B cell (primary cell): ENCODE measurements at regions not wholly inside any gene's neighbourhood (a gene's known extent, or its start where the extent isn't known, plus 50 kb on each side); places are given as distances from the start of the nearest gene placed in this dataset.

ENCODE experiments used
- ATAC-seq: fragments of 200-7000 bp; cut with Tn5 transposase; one replicate; pipeline ENCODE4 v1.10.0; 2021; ENCODE audit warnings: low read depth, mild to moderate bottlenecking, moderate number of reproducible peaks, moderate library complexity
- CTCF ChIA-PET: fragments of 350-600 bp; sonication (Branson Sonifier 250); formaldehyde crosslinking; loops from one replicate; lab custom pipeline; 2021; ENCODE audit warnings: antibody characterized with exemption, inconsistent platforms; lab: Charles Lee
- POLR2A ChIA-PET: fragments of 350-600 bp; sonication (Branson Sonifier 250); formaldehyde crosslinking; loops from one replicate; lab custom pipeline; 2021; ENCODE audit warnings: antibody characterized with exemption; lab: Charles Lee
- DNase-seq: peaks from one replicate; pipeline ENCODE4 v3.0.0; 2013
- H2AFZ ChIP-seq: 2 replicates; pipeline ENCODE4 v1.6.1; 2012; ENCODE audit warnings: mild to moderate bottlenecking, low read depth, low read length; ENCODE audit not compliant: insufficient read depth, poor library complexity, severe bottlenecking
- H3K27ac ChIP-seq, 2 donors: 1 replicate in 1 of 2; 2 replicates in 1 of 2; pipeline ENCODE4 v1.5.1; 2012 to 2013; ENCODE audit warnings: low read length in 2 of 2, mild to moderate bottlenecking in 2 of 2, moderate library complexity in 1 of 2
- H3K27me3 ChIP-seq, 4 experiments: fragments of 200-600 bp in 1 of 4; sonication (generic) in 1 of 4; replicated peaks in 1 of 4; 1 replicate in 2 of 4; 2 replicates in 2 of 4; pipeline versions ENCODE4 v1.6.1 to v1.7.0; 2013 to 2016; ENCODE audit warnings: low read length in 3 of 4, mild to moderate bottlenecking in 2 of 4, mixed read lengths in 1 of 4, moderate library complexity in 1 of 4; ENCODE audit not compliant: insufficient read depth in 4 of 4, control insufficient read depth in 3 of 4; ENCODE audit errors: control extremely low read depth in 1 of 4
- H3K36me3 ChIP-seq, 2 experiments: replicated peaks in 1 of 2; 1 replicate in 1 of 2; 2 replicates in 1 of 2; pipeline versions ENCODE4 v1.6.1 to v1.7.1; 2013; ENCODE audit warnings: low read length in 1 of 2; ENCODE audit not compliant: insufficient read depth in 2 of 2, control insufficient read depth in 1 of 2; ENCODE audit errors: control extremely low read depth in 1 of 2, extremely low read depth in 1 of 2
- H3K4me1 ChIP-seq, 2 donors: fragments of 200-600 bp in 1 of 2; sonication (generic) in 1 of 2; 1 replicate in 1 of 2; 2 replicates in 1 of 2; pipeline versions ENCODE4 v1.5.1 to v1.6.1; 2013 to 2017; ENCODE audit warnings: low read length in 2 of 2; ENCODE audit not compliant: control insufficient read depth in 2 of 2, insufficient read depth in 2 of 2
- H3K4me2 ChIP-seq: replicated peaks from 2 replicates; pipeline ENCODE3; 2012; ENCODE audit warnings: mild to moderate bottlenecking, low read depth, low read length; ENCODE audit not compliant: poor library complexity, severe bottlenecking
- H3K4me3 ChIP-seq, 5 experiments: fragments of 200-600 bp in 1 of 5; sonication (generic) in 1 of 5; 1 replicate in 3 of 5; 2 replicates in 2 of 5; pipeline versions ENCODE4 v1.5.1 to v1.7.0; 2011 to 2016; ENCODE audit warnings: low read length in 4 of 5, mild to moderate bottlenecking in 4 of 5, low read depth in 2 of 5, control low read depth in 1 of 5, moderate library complexity in 1 of 5; ENCODE audit not compliant: insufficient read depth in 1 of 5; ENCODE audit errors: control extremely low read depth in 1 of 5, extremely low read depth in 1 of 5
- H3K79me2 ChIP-seq: fragments of 200-600 bp; sonication (generic); one replicate; pipeline ENCODE4 v1.6.0; 2016; ENCODE audit warnings: low read length; ENCODE audit not compliant: control insufficient read depth, insufficient read depth
- H3K9ac ChIP-seq: fragments of 200-600 bp; sonication (generic); 2 replicates; pipeline ENCODE4 v1.6.1; 2017; ENCODE audit warnings: mild to moderate bottlenecking, low read length, moderate library complexity
- H3K9me3 ChIP-seq, 3 donors: one replicate each; pipeline versions ENCODE4 v1.6.1 to v1.7.1; 2013; ENCODE audit warnings: low read length in 2 of 3; ENCODE audit not compliant: control insufficient read depth in 2 of 3, insufficient read depth in 1 of 3; ENCODE audit errors: control extremely low read depth in 1 of 3
- H4K20me1 ChIP-seq: 2 replicates; pipeline ENCODE4 v1.6.0; 2012; ENCODE audit warnings: mild to moderate bottlenecking, low read length; ENCODE audit not compliant: insufficient read depth, control insufficient read depth, poor library complexity, severe bottlenecking
- H3K27ac Mint-ChIP-seq: one replicate; pipeline ENCODE4 v1.8.0; 2021; ENCODE audit warnings: mixed read lengths
- H3K27me3 Mint-ChIP-seq: one replicate; pipeline ENCODE4 v1.8.0; 2021; ENCODE audit warnings: mixed read lengths
- H3K4me1 Mint-ChIP-seq: one replicate; pipeline ENCODE4 v1.8.0; 2021; ENCODE audit warnings: mixed read lengths
- H3K4me3 Mint-ChIP-seq: one replicate; pipeline ENCODE4 v1.8.0; 2021; ENCODE audit warnings: mixed read lengths
- H3K9me3 Mint-ChIP-seq: one replicate; pipeline ENCODE4 v1.8.0; 2022; ENCODE audit warnings: mixed read lengths; ENCODE audit not compliant: insufficient read depth
- CTCF ChIP-seq: fragments of 200-600 bp; IDR thresholded peaks from one replicate; pipeline ENCODE4 v1.8.0; 2022; ENCODE audit warnings: antibody characterized with exemption, mild to moderate bottlenecking
- EZH2 ChIP-seq: IDR thresholded peaks from 2 replicates; pipeline ENCODE4 v1.6.1; 2012; ENCODE audit warnings: borderline replicate concordance, low read depth, mild to moderate bottlenecking, moderate library complexity, low read length; ENCODE audit not compliant: insufficient read depth, poor library complexity, severe bottlenecking
- WGBS: methylation state at CpG from one replicate; pipeline ENCODE4 v1.1.5; 2013; ENCODE audit warnings: missing lambda C conversion rate; ENCODE audit not compliant: insufficient coverage; 5-methylcytosine and 5-hydroxymethylcytosine counted together
- intact Hi-C: fragments of 100-400 bp; cut with micrococcal nuclease; formaldehyde crosslinking; loops from one replicate; pipeline ENCODE4 v1.10.0; 2022

GRCh38 chr2:157932480-157933159 lies 56.5 kb upstream of the ACVR1 start:
- Histone ChIP-seq H3K36me3 (no peaks in the 10 kb centered on the region), H2AFZ (no peak overlapping the region), H3K9me3 (no peaks in the 10 kb centered on the region), H3K4me1 (no peaks in the 10 kb centered on the region), H3K79me2 (no peaks in the 10 kb centered on the region), H3K27ac (no peak overlapping the region), H3K4me2 (no peak overlapping the region), H3K27me3 (no peaks in the 10 kb centered on the region), H4K20me1 (no peaks in the 10 kb centered on the region), H3K4me3 (no peak overlapping the region), H3K9ac (no peak overlapping the region)
- CTCF ChIA-PET: no interaction called here
- H3K27me3 Mint-ChIP-seq: peaks cover 12% of the 10 kb centered on the region
- no peaks in the 10 kb centered on the region for H3K9me3 Mint-ChIP-seq
- no peaks in the 10 kb centered on the region for H3K4me1 Mint-ChIP-seq
- no peak overlapping the region for H3K27ac Mint-ChIP-seq
- no peak for DNase-seq
- POLR2A ChIA-PET: no interaction called here
- no peak overlapping the region for H3K4me3 Mint-ChIP-seq
- TF ChIP-seq EZH2 (no peak), CTCF (no peak)
- 88% methylated on average over 7 of the region's 10 CpGs for whole genome bisulfite sequencing
- intact Hi-C loops: no loop called here
- ATAC-seq: no peak

- CTCF ChIA-PET: no interaction called here
Measured at GRCh38 chr2:157931542-157931941, 55.4 kb upstream of the ACVR1 start.

More at GRCh38 chr2:157931542-157931941, 55.4 kb upstream of the ACVR1 start:
- Mint-ChIP-seq H3K4me1 (no peaks in the 10 kb centered on the region), H3K27ac (no peak overlapping the region), H3K9me3 (no peaks in the 10 kb centered on the region), H3K4me3 (no peak overlapping the region), H3K27me3 (peaks cover 12% of the 10 kb centered on the region)
- POLR2A ChIA-PET: no interaction called here
- WGBS: no CpG with 5 or more reads among the region's 1 CpG
- DNase-seq: no peak
- no peaks in the 10 kb centered on the region for H3K36me3 ChIP-seq
- no peaks in the 10 kb centered on the region for H3K79me2 ChIP-seq
- H3K27me3 ChIP-seq: no peaks in the 10 kb centered on the region
- no peak overlapping the region for H3K4me3 ChIP-seq
- TF ChIP-seq EZH2: no peak
- TF ChIP-seq CTCF: no peak
- H3K27ac ChIP-seq: no peak overlapping the region
- intact Hi-C loops: no loop called here
- H2AFZ ChIP-seq: no peak overlapping the region
- H3K9me3 ChIP-seq: no peaks in the 10 kb centered on the region
- no peaks in the 10 kb centered on the region for H3K4me1 ChIP-seq
- H3K4me2 ChIP-seq: no peak overlapping the region
- no peak for ATAC-seq
- H4K20me1 ChIP-seq: no peaks in the 10 kb centered on the region
- H3K9ac ChIP-seq: no peak overlapping the region
